ENCODE measurements at regions not wholly inside any gene's neighbourhood (a gene's known extent, or its start where the extent isn't known, plus 50 kb on each side); places are given as distances from the start of the nearest gene placed in this dataset.

GRCh38 chr17:77601054-77601979, 357.2 kb upstream of the TNRC6C start:
- H3K4me2 ChIP-seq (ENCODE audit: low read length) = peak overlapping the region; percentile 69
- peaks cover 32% of the 10 kb centered on the region for H3K4me1 ChIP-seq (ENCODE audit: control insufficient read depth, insufficient read depth, low read length)
- H3K4me3 ChIP-seq (ENCODE audit: low read length) = no peak overlapping the region
- H3K9me3 ChIP-seq (replicated peaks; ENCODE audit: low read length) = no peaks in the 10 kb centered on the region
- no peaks in the 10 kb centered on the region for H3K36me3 ChIP-seq (ENCODE audit: insufficient read depth, low read length)
- peak overlapping the region; percentile 70 for H3K9ac ChIP-seq (ENCODE audit: low read depth, low read length)
- peaks cover 7% of the 10 kb centered on the region for H3K27me3 ChIP-seq (ENCODE audit: control insufficient read depth, insufficient read depth, low read length)

- Histone ChIP-seq H3K4me1 (ENCODE audit: control insufficient read depth, insufficient read depth, low read length) (peaks cover 32% of the 10 kb centered on the region), H3K36me3 (ENCODE audit: insufficient read depth, low read length) (no peaks in the 10 kb centered on the region), H3K9me3 (replicated peaks; ENCODE audit: low read length) (no peaks in the 10 kb centered on the region), H3K4me2 (ENCODE audit: low read length) (peak overlapping the region; percentile 69), H3K4me3 (ENCODE audit: low read length) (peak overlapping the region; percentile 18), H3K9ac (ENCODE audit: low read depth, low read length) (peak overlapping the region; percentile 70), H3K27me3 (ENCODE audit: control insufficient read depth, insufficient read depth, low read length) (no peaks in the 10 kb centered on the region)
Observed at GRCh38 chr17:77602062-77602746, 356.3 kb upstream of the TNRC6C start.

DNA sequence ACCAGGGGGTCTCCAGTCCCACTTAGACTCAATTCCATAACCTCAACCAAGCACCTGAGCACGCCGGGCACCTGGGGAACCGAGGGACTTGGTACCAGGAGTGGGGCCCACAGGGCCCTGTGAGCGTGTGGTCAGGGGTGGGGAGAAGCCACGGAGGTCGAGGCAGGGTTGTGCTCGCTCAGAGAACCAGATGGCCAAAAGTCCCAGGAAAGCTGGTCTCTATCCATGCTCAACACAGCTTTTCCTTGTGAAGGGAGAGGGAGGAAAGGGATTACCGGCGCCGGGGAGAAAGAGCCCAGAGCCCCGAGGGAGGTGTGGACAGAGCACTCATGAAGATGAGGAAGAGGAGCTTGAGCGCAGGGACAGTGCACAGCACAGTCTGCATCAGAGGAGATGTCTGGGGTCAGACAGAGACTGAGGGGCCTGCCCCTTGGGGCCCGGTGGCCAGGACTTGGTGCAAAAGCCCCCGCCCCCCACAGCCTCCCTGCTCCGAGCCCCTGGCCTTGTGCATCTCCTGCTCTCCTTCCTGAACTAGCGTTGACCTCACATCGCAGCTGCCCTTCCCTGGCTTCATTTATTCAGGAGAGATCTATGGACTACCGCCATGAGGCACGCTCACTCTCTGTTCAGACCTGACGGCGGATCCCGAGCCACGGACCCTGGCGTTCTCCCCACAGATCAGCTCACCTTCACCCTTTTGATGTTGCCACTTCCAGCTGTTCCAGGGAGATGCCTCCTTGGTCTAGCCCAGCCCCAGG, 355.4 kb upstream of the TNRC6C start:
- H3K36me3 ChIP-seq (ENCODE audit: insufficient read depth, low read length) = no peaks in the 10 kb centered on the region
- H3K9me3 ChIP-seq (replicated peaks; ENCODE audit: low read length) = no peaks in the 10 kb centered on the region
- peak overlapping the region; percentile 64 for H3K9ac ChIP-seq (ENCODE audit: low read depth, low read length)
- peaks cover 9% of the 10 kb centered on the region for H3K27me3 ChIP-seq (ENCODE audit: control insufficient read depth, insufficient read depth, low read length)
- H3K4me2 ChIP-seq (ENCODE audit: low read length) = peak overlapping the region; percentile 69
- H3K4me1 ChIP-seq (ENCODE audit: control insufficient read depth, insufficient read depth, low read length) = peaks cover 32% of the 10 kb centered on the region
- peak overlapping the region; percentile 36 for H3K4me3 ChIP-seq (ENCODE audit: low read length)

GRCh38 chr17:77604301-77604972, 354.1 kb upstream of the TNRC6C start:
- H3K4me1 ChIP-seq (ENCODE audit: control insufficient read depth, insufficient read depth, low read length) = peaks cover 32% of the 10 kb centered on the region
- no peak overlapping the region for H3K4me3 ChIP-seq (ENCODE audit: low read length)
- H3K4me2 ChIP-seq (ENCODE audit: low read length) = no peak overlapping the region
- no peak overlapping the region for H3K9ac ChIP-seq (ENCODE audit: low read depth, low read length)
- no peaks in the 10 kb centered on the region for H3K36me3 ChIP-seq (ENCODE audit: insufficient read depth, low read length)
- H3K9me3 ChIP-seq (replicated peaks; ENCODE audit: low read length) = no peaks in the 10 kb centered on the region
- H3K27me3 ChIP-seq (ENCODE audit: control insufficient read depth, insufficient read depth, low read length) = peaks cover 20% of the 10 kb centered on the region

GRCh38 chr17:77604973-77605313, 353.6 kb upstream of the TNRC6C start:
- Histone ChIP-seq H3K4me3 (ENCODE audit: low read length) (no peak overlapping the region), H3K9me3 (replicated peaks; ENCODE audit: low read length) (no peaks in the 10 kb centered on the region), H3K4me1 (ENCODE audit: control insufficient read depth, insufficient read depth, low read length) (peaks cover 32% of the 10 kb centered on the region), H3K36me3 (ENCODE audit: insufficient read depth, low read length) (no peaks in the 10 kb centered on the region), H3K4me2 (ENCODE audit: low read length) (no peak overlapping the region), H3K9ac (ENCODE audit: low read depth, low read length) (no peak overlapping the region), H3K27me3 (ENCODE audit: control insufficient read depth, insufficient read depth, low read length) (peaks cover 24% of the 10 kb centered on the region)

GRCh38 chr17:77606146-77606864, 352.2 kb upstream of the TNRC6C start:
- Histone ChIP-seq H3K9ac (ENCODE audit: low read depth, low read length) (no peak overlapping the region), H3K27me3 (ENCODE audit: control insufficient read depth, insufficient read depth, low read length) (peaks cover 27% of the 10 kb centered on the region), H3K4me3 (ENCODE audit: low read length) (no peak overlapping the region), H3K36me3 (ENCODE audit: insufficient read depth, low read length) (no peaks in the 10 kb centered on the region), H3K4me1 (ENCODE audit: control insufficient read depth, insufficient read depth, low read length) (peaks cover 26% of the 10 kb centered on the region), H3K9me3 (replicated peaks; ENCODE audit: low read length) (no peaks in the 10 kb centered on the region), H3K4me2 (ENCODE audit: low read length) (no peak overlapping the region)

DNA sequence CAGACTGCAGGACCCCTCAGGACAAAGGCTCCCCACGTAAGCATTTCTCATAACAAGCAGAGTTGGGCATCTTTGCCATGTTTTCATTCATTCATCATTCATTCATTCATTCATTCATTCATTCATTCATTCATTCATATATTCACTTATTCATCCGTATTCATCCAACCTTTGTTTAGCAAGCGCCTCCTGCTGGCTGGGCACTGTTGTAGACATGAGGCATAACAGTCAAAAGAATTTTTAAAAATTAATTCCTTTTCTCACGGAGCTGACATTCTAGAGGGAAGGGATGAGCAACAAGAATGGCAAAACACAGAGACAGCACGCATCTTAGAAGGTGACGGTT, 351.7 kb upstream of the TNRC6C start:
- Histone ChIP-seq H3K4me3 (ENCODE audit: low read length) (no peak overlapping the region), H3K27me3 (ENCODE audit: control insufficient read depth, insufficient read depth, low read length) (peaks cover 32% of the 10 kb centered on the region), H3K4me2 (ENCODE audit: low read length) (no peak overlapping the region), H3K9ac (ENCODE audit: low read depth, low read length) (no peak overlapping the region), H3K36me3 (ENCODE audit: insufficient read depth, low read length) (no peaks in the 10 kb centered on the region), H3K4me1 (ENCODE audit: control insufficient read depth, insufficient read depth, low read length) (peaks cover 21% of the 10 kb centered on the region), H3K9me3 (replicated peaks; ENCODE audit: low read length) (no peaks in the 10 kb centered on the region)

DNA sequence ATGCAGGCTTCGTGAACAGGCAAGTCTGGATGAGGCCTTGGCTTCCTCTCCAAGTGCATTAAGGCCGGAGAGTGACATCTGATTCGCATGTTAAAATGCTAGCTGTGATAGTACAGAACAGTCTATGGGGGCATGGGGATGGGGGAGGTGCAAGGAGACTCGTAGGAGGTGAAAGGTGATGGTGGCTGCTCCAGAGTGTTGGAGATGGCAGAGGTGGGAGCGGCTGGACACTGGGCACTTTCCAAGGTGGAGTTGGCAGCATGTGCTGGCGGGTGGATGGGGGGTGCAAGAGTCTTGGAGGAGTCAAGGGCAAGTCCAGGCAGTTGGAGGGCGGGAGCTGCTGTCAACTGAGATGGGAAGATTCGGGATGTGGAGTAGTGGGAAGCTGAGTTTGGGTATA, 350.9 kb upstream of the TNRC6C start:
- no peak overlapping the region for H3K4me3 ChIP-seq (ENCODE audit: low read length)
- no peak overlapping the region for H3K4me2 ChIP-seq (ENCODE audit: low read length)
- H3K9me3 ChIP-seq (replicated peaks; ENCODE audit: low read length) = no peaks in the 10 kb centered on the region
- H3K4me1 ChIP-seq (ENCODE audit: control insufficient read depth, insufficient read depth, low read length) = peaks cover 13% of the 10 kb centered on the region
- no peak overlapping the region for H3K9ac ChIP-seq (ENCODE audit: low read depth, low read length)
- no peaks in the 10 kb centered on the region for H3K36me3 ChIP-seq (ENCODE audit: insufficient read depth, low read length)
- H3K27me3 ChIP-seq (ENCODE audit: control insufficient read depth, insufficient read depth, low read length) = peaks cover 39% of the 10 kb centered on the region

GRCh38 chr17:77608431-77608830, 350.1 kb upstream of the TNRC6C start:
- H3K9ac ChIP-seq (ENCODE audit: low read depth, low read length) = no peak overlapping the region
- no peak overlapping the region for H3K4me2 ChIP-seq (ENCODE audit: low read length)
- no peaks in the 10 kb centered on the region for H3K9me3 ChIP-seq (replicated peaks; ENCODE audit: low read length)
- H3K4me1 ChIP-seq (ENCODE audit: control insufficient read depth, insufficient read depth, low read length) = peaks cover 5% of the 10 kb centered on the region
- peaks cover 47% of the 10 kb centered on the region for H3K27me3 ChIP-seq (ENCODE audit: control insufficient read depth, insufficient read depth, low read length)
- H3K4me3 ChIP-seq (ENCODE audit: low read length) = no peak overlapping the region
- H3K36me3 ChIP-seq (ENCODE audit: insufficient read depth, low read length) = no peaks in the 10 kb centered on the region

DNA sequence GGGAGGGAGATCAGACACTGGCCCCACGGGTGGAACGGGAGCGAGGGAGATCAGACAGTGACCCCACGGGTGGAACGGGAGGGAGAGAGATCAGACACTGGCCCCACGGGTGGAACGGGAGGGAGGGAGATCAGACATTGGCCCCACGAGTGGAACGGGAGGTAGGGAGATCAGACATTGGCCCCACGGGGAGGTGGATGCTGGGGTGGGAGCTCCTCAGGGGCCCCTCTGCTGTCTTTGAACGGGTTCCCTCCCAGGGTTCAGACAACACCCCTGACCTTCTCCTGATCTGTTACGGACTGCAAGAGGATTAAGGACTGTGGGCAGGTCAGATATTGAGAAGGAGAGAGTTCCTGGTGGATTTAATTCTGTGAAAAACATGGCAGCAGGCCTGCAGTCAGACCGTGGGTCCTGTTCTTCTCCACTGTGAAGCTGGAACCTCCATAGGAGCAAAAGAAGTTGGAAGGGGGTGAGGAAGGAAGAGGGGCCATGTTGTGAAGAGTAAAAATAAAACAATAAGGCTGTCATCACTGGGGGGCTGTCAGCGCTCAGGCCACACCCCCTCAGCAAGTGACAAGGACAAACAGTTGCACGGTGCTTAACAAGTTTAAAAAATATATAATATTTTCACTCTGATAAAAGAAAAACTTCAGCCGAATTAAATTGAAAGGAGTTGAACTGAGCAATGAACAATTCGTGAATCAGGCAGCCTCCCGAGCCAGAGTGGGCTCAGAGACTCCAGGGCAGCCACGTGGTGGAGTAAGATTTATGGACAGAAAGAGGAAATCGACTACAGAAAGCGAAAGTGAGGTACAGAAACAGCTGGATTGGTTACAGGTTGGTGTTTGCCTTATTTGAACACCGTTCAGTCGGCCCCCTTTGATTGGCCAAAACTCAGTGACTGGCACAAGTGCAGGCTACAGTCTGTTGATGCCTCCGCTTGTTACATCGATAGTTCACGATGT, 348.7 kb upstream of the TNRC6C start:
- peaks cover 54% of the 10 kb centered on the region for H3K27me3 ChIP-seq (ENCODE audit: control insufficient read depth, insufficient read depth, low read length)
- H3K36me3 ChIP-seq (ENCODE audit: insufficient read depth, low read length) = no peaks in the 10 kb centered on the region
- H3K4me1 ChIP-seq (ENCODE audit: control insufficient read depth, insufficient read depth, low read length) = no peaks in the 10 kb centered on the region
- H3K9me3 ChIP-seq (replicated peaks; ENCODE audit: low read length) = no peaks in the 10 kb centered on the region
- no peak overlapping the region for H3K4me3 ChIP-seq (ENCODE audit: low read length)
- H3K9ac ChIP-seq (ENCODE audit: low read depth, low read length) = no peak overlapping the region
- H3K4me2 ChIP-seq (ENCODE audit: low read length) = no peak overlapping the region
